ENCODE measurements at regions not wholly inside any gene's neighbourhood (a gene's known extent, or its start where the extent isn't known, plus 50 kb on each side); places are given as distances from the start of the nearest gene placed in this dataset.
A peak's percentile ranks its signal among the peaks of the same experiment; 100 is the strongest.
"Not testable (repeated sequence)": the region's sequence is repeated elsewhere in the genome, so short reads cannot be mapped to it uniquely, and the experiment has no call there.

GRCh38 chr12:58009405-58010195 is 68.2 kb downstream of the ATP23 start:
- FAIRE-seq, result no peak

DNA sequence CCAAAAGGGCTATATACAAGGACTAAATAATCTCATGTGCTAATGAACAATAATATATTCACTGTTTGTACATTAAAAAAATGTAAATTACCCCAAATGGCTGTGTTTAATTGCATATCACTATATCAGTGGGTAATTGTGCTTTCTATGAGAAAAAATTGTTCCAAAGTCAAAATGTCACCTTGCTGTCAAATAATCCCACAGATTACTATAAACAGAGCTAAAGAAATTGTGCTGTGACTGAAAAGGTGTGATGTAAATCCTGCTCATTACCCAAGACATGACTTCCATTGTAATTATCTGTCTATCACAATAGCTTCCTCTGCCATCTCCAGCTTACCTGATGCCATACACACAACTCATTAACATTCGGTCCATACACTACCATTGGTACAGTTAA is 70.3 kb downstream of the ATP23 start:
- DNase-seq (ENCODE audit: low spot score) (no peak), FAIRE-seq (no peak)

More at GRCh38 chr12:58009405-58010195, 68.2 kb downstream of the ATP23 start:
- DNase-seq (ENCODE audit: low spot score), result no peak

DNA sequence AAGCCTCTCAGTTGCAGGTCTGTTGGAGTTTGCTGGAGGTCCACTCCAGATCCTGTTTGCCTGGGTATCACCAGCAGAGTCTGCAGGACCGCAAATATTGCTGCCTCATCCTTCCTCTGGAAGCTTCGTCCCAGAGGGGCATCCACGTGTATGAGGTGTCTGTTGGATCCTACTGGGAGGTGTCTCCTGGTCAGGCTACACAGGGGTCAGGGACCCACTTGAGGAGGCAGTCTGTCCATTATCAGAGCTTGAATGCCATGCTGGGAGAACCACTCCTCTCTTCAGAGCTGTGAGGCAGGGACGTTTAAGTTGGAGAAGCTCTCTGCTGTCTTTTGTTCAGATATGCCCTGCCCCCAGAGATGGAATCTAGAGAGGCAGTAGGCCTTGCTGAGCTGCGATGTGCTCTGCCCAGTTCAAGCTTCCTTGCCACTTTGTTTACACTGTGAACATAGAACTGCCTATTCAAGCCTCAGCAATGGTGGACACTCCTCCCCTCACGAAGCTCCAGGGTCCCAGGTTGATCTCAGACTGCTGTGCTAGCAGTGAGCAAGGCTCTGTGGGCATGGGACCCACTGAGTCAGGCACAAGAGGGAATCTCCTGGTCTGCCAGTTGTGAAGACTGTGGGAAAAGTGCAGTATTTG is 81.1 kb downstream of the ATP23 start:
- FAIRE-seq, result peak; percentile 20
- not testable (repeated sequence) for DNase-seq (ENCODE audit: low spot score)

- DNase-seq (ENCODE audit: low spot score), result no peak
- no peak for FAIRE-seq
Observed at GRCh38 chr12:58025431-58025830, 84.1 kb downstream of the ATP23 start.

- FAIRE-seq, result no peak
- no peak for DNase-seq (ENCODE audit: low spot score)
Observed at GRCh38 chr12:58026426-58026825, 85.1 kb downstream of the ATP23 start.

- no peak for FAIRE-seq
- DNase-seq (ENCODE audit: low spot score), result no peak
Observed at GRCh38 chr12:58026897-58027891, 85.8 kb downstream of the ATP23 start.

- FAIRE-seq (no peak), DNase-seq (ENCODE audit: low spot score) (no peak)
Observed at GRCh38 chr12:58028294-58028693, 86.9 kb downstream of the ATP23 start.

GRCh38 chr12:58029260-58029659 is 87.9 kb downstream of the ATP23 start:
- DNase-seq (ENCODE audit: low spot score), result no peak
- FAIRE-seq, result no peak

GRCh38 chr12:58030566-58031279 is 89.4 kb downstream of the ATP23 start:
- no peak for FAIRE-seq

GRCh38 chr12:58032156-58032555 is 90.8 kb downstream of the ATP23 start:
- DNase-seq (ENCODE audit: low spot score) (no peak), FAIRE-seq (no peak)

More at GRCh38 chr12:58030566-58031279, 89.4 kb downstream of the ATP23 start:
- peak; percentile 43 for DNase-seq (ENCODE audit: low spot score)

GRCh38 chr12:58033831-58034230 is 92.5 kb downstream of the ATP23 start:
- FAIRE-seq, result no peak

GRCh38 chr12:58034311-58034710 is 92.9 kb downstream of the ATP23 start:
- FAIRE-seq, result no peak
- no peak for DNase-seq (ENCODE audit: low spot score)

More at GRCh38 chr12:58033831-58034230, 92.5 kb downstream of the ATP23 start:
- DNase-seq (ENCODE audit: low spot score), result no peak

GRCh38 chr12:58034712-58035111 is 93.3 kb downstream of the ATP23 start:
- DNase-seq (ENCODE audit: low spot score) (no peak), FAIRE-seq (no peak)

- DNase-seq (ENCODE audit: low spot score), result no peak
- no peak for FAIRE-seq
Observed at GRCh38 chr12:58041441-58041840, 100.1 kb downstream of the ATP23 start.

- FAIRE-seq, result no peak
Observed at GRCh38 chr12:58044966-58045365, 103.6 kb downstream of the ATP23 start.

DNA sequence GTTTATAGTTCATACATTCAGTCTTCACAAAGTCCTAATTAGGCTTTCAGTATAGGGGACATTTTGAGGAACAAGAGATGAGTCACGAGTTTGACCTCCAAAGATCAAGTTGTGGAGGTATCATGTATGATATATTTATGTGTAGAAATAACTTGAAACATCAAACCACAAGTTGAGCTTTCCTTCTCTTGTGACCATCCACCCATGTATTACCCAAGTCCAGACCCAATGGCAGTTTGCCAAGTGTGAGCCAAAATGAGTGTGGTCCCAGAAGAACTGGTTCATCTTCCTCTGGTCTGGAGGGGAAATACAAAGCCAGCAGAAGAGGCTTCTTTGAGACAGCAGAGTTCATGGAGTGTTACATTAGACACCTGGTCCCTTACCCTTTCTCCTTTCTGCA is 104.9 kb downstream of the ATP23 start:
- no peak for DNase-seq (ENCODE audit: low spot score)
- no peak for FAIRE-seq

More at GRCh38 chr12:58044966-58045365, 103.6 kb downstream of the ATP23 start:
- no peak for DNase-seq (ENCODE audit: low spot score)

DNA sequence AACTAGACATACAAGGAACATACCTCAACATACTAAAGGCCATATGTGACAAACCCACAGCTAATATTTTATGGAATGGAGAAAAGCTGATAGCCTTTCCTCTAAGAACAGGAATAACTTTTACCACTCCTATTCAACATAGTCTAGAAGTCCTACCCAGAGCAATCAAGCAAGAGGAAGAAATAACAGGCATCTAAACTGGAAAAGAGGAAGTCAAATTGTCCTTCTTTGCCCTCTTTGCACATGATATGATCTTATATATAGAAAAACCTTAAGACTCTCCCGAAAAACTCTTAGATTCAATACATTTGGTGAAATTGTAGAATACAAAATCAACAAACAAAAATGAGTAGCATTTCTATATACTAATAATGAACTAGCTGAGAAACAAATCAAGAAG is 110.0 kb downstream of the ATP23 start:
- DNase-seq (ENCODE audit: low spot score) (no peak), FAIRE-seq (no peak)

- FAIRE-seq (no peak), DNase-seq (ENCODE audit: low spot score) (no peak)
Observed at GRCh38 chr12:58064666-58065065, 123.3 kb downstream of the ATP23 start.

GRCh38 chr12:58066296-58066695 is 124.9 kb downstream of the ATP23 start:
- DNase-seq (ENCODE audit: low spot score), result no peak
- no peak for FAIRE-seq

DNA sequence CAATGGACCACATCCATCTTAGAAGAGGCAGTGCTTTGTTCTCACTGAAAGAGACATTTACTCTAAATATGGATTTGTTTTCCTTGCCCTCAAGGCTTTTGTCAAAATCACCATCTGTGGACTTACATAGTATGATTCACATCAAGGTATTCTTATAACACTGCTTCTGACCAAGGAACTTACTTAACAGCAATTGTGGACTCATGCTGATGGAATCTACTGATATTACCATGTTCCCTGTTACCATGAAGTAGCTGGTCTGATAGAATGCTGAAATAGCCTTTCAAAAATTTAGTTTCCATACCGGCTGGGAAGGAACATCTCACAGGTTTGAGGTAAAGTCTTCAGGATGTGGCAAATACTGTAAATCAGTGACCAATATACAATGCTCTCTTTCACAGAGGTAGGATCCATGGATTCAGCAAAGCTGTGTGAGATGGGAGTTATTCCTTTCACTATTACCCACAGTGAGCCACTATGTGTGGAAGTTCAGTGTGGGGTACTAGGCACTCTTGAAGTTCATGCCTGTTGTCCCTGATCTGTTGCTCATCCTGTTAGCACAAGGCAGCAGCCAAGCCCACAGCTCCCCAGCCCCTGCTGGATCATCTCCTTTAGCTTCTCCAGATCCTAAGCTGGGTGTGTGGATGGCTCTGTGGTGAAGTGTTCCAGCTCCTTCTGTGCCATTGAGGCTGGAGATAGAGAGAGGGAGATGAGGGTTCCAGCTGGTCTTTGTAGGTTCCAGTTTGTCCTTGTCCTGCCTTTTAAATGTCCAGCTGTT is 126.4 kb downstream of the ATP23 start:
- DNase-seq (ENCODE audit: low spot score) (peak; percentile 10), FAIRE-seq (no peak)
